CD4-positive, alpha-beta memory T cell (primary cell): ENCODE measurements at regions not wholly inside any gene's neighbourhood (a gene's known extent, or its start where the extent isn't known, plus 50 kb on each side); places are given as distances from the start of the nearest gene placed in this dataset.

Source experiments
- CTCF ChIA-PET: fragments of 350-600 bp; sonication (Branson Sonifier 250); formaldehyde crosslinking; loops from one replicate; lab custom pipeline; 2021; ENCODE audit warnings: inconsistent platforms; ENCODE audit not compliant: partially characterized antibody; lab: Charles Lee
- POLR2A ChIA-PET: fragments of 350-600 bp; sonication (Branson Sonifier 250); formaldehyde crosslinking; loops from one replicate; lab custom pipeline; 2021; ENCODE audit not compliant: partially characterized antibody; lab: Charles Lee
- DNase-seq, 5 donors: peaks; one replicate each; pipeline versions ENCODE4 v3.0.0 to v3.0.0-alpha.2; 2020 to 2022; ENCODE audit warnings: mixed read lengths in 1 of 5
- H3K27ac ChIP-seq: one replicate; pipeline ENCODE4 v1.7.0; 2013; ENCODE audit warnings: low read depth, low read length
- H3K27me3 ChIP-seq: 2 replicates; pipeline ENCODE4 v1.7.0; 2013; ENCODE audit warnings: mild to moderate bottlenecking, low read length, moderate library complexity; ENCODE audit not compliant: insufficient read depth
- H3K36me3 ChIP-seq: 2 replicates; pipeline ENCODE4 v1.7.0; 2013; ENCODE audit warnings: mild to moderate bottlenecking, low read length, moderate library complexity; ENCODE audit not compliant: insufficient read depth
- H3K4me1 ChIP-seq: 2 replicates; pipeline ENCODE4 v1.7.0; 2013; ENCODE audit warnings: mild to moderate bottlenecking, low read length, moderate library complexity; ENCODE audit not compliant: insufficient read depth
- H3K4me3 ChIP-seq, 2 donors: one replicate each; pipeline ENCODE4 v1.7.0; 2013; ENCODE audit warnings: low read length in 2 of 2, mild to moderate bottlenecking in 1 of 2
- H3K9me3 ChIP-seq, 2 donors: one replicate each; pipeline ENCODE4 v1.7.0; 2013; ENCODE audit warnings: low read length in 2 of 2, control low read depth in 1 of 2; ENCODE audit not compliant: control insufficient read depth in 1 of 2
- H3K27ac Mint-ChIP-seq, 7 donors: one replicate each; pipeline ENCODE4 v1.8.0; 2020 to 2021; ENCODE audit warnings: mixed read lengths in 7 of 7, mild to moderate bottlenecking in 6 of 7, inconsistent platforms in 3 of 7, moderate library complexity in 3 of 7
- H3K27me3 Mint-ChIP-seq, 2 donors: one replicate each; pipeline ENCODE4 v1.8.0; 2020 to 2021; ENCODE audit warnings: mixed read lengths in 2 of 2
- H3K36me3 Mint-ChIP-seq, 2 donors: one replicate each; pipeline ENCODE4 v1.8.0; 2020 to 2021; ENCODE audit warnings: mixed read lengths in 2 of 2, inconsistent platforms in 1 of 2, mild to moderate bottlenecking in 1 of 2
- H3K4me1 Mint-ChIP-seq, 4 donors: one replicate each; pipeline ENCODE4 v1.8.0; 2020 to 2021; ENCODE audit warnings: mixed read lengths in 4 of 4, mild to moderate bottlenecking in 1 of 4
- H3K4me3 Mint-ChIP-seq, 8 donors: one replicate each; pipeline ENCODE4 v1.8.0; 2020 to 2021; ENCODE audit warnings: mixed read lengths in 8 of 8, mild to moderate bottlenecking in 7 of 8, moderate library complexity in 6 of 8, inconsistent platforms in 3 of 8
- H3K9me3 Mint-ChIP-seq, 8 donors: one replicate each; pipeline ENCODE4 v1.8.0; 2020 to 2021; ENCODE audit warnings: mixed read lengths in 8 of 8, mild to moderate bottlenecking in 5 of 8, inconsistent platforms in 3 of 8, moderate library complexity in 1 of 8
- intact Hi-C: fragments of 100-400 bp; cut with micrococcal nuclease; formaldehyde crosslinking; loops from one replicate; pipeline ENCODE4 v1.15.1; 2023

- H3K9me3 Mint-ChIP-seq: peaks cover 0 to 26% (median 12%) of the 10 kb centered on the region in 8 donors
- H3K27ac Mint-ChIP-seq: no peak overlapping the region
- H3K4me3 ChIP-seq: no peak overlapping the region
- ChIA-PET POLR2A (no interaction called here), CTCF (no interaction called here)
- peaks cover 0 to 6% of the 10 kb centered on the region in 2 donors for H3K9me3 ChIP-seq
- H3K27me3 Mint-ChIP-seq: no peaks in the 10 kb centered on the region
- no peaks in the 10 kb centered on the region for H3K27me3 ChIP-seq
- no peak for DNase-seq
- intact Hi-C loops: no loop called here
- no peak overlapping the region for H3K27ac ChIP-seq
- H3K4me1 ChIP-seq: no peaks in the 10 kb centered on the region
- H3K36me3 ChIP-seq: no peaks in the 10 kb centered on the region
- no peaks in the 10 kb centered on the region for H3K4me1 Mint-ChIP-seq
- no peak overlapping the region for H3K4me3 Mint-ChIP-seq
- H3K36me3 Mint-ChIP-seq: no peaks in the 10 kb centered on the region
Observed at GRCh38 chr5:26237489-26237888, 800.9 kb downstream of the CDH9 start.

- Histone ChIP-seq H3K4me3 (no peak overlapping the region), H3K9me3 (peaks cover 0 to 6% of the 10 kb centered on the region in 2 donors), H3K27ac (no peak overlapping the region), H3K4me1 (no peaks in the 10 kb centered on the region), H3K36me3 (no peaks in the 10 kb centered on the region), H3K27me3 (no peaks in the 10 kb centered on the region)
- ChIA-PET POLR2A (no interaction called here), CTCF (no interaction called here)
- DNase-seq: no peak
- intact Hi-C loops: no loop called here
- Mint-ChIP-seq H3K4me1 (no peaks in the 10 kb centered on the region), H3K4me3 (no peak overlapping the region), H3K9me3 (peaks cover 0 to 30% (median 13%) of the 10 kb centered on the region in 8 donors), H3K27me3 (no peaks in the 10 kb centered on the region), H3K27ac (no peak overlapping the region), H3K36me3 (no peaks in the 10 kb centered on the region)
Observed at GRCh38 chr5:26236936-26237335, 801.5 kb downstream of the CDH9 start.

GRCh38 chr5:26232706-26233105 is 805.7 kb downstream of the CDH9 start:
- DNase-seq: no peak
- no peak overlapping the region for H3K27ac ChIP-seq
- intact Hi-C loops: no loop called here
- peaks cover 2 to 37% (median 20%) of the 10 kb centered on the region in 8 donors for H3K9me3 Mint-ChIP-seq
- H3K4me1 Mint-ChIP-seq: no peaks in the 10 kb centered on the region
- POLR2A ChIA-PET: no interaction called here
- no peak overlapping the region for H3K4me3 Mint-ChIP-seq
- H3K36me3 Mint-ChIP-seq: no peaks in the 10 kb centered on the region
- H3K27me3 ChIP-seq: no peaks in the 10 kb centered on the region
- CTCF ChIA-PET: no interaction called here
- H3K4me3 ChIP-seq: no peak overlapping the region
- no peaks in the 10 kb centered on the region for H3K36me3 ChIP-seq
- peaks cover 0 to 6% of the 10 kb centered on the region in 2 donors for H3K9me3 ChIP-seq
- H3K27ac Mint-ChIP-seq: no peak overlapping the region
- H3K27me3 Mint-ChIP-seq: no peaks in the 10 kb centered on the region
- no peaks in the 10 kb centered on the region for H3K4me1 ChIP-seq

GRCh38 chr5:26231316-26231715 is 807.1 kb downstream of the CDH9 start:
- no peaks in the 10 kb centered on the region for H3K36me3 ChIP-seq
- no peak overlapping the region for H3K27ac ChIP-seq
- no peaks in the 10 kb centered on the region for H3K27me3 Mint-ChIP-seq
- no peak for DNase-seq
- no peaks in the 10 kb centered on the region for H3K9me3 ChIP-seq
- H3K27ac Mint-ChIP-seq: no peak overlapping the region
- H3K4me3 ChIP-seq: no peak overlapping the region
- no peaks in the 10 kb centered on the region for H3K27me3 ChIP-seq
- H3K36me3 Mint-ChIP-seq: peaks cover 0 to 2% of the 10 kb centered on the region in 2 donors
- peaks cover 2 to 36% (median 24%) of the 10 kb centered on the region in 8 donors for H3K9me3 Mint-ChIP-seq
- H3K4me1 ChIP-seq: no peaks in the 10 kb centered on the region
- CTCF ChIA-PET: no interaction called here
- peaks cover 0 to 3% (median 0%) of the 10 kb centered on the region in 4 donors for H3K4me1 Mint-ChIP-seq
- POLR2A ChIA-PET: no interaction called here
- H3K4me3 Mint-ChIP-seq: no peak overlapping the region
- intact Hi-C loops: no loop called here

GRCh38 chr5:26229848-26230247 is 808.5 kb downstream of the CDH9 start:
- no peak overlapping the region for H3K27ac Mint-ChIP-seq
- Histone ChIP-seq H3K27me3 (no peaks in the 10 kb centered on the region), H3K27ac (no peak overlapping the region), H3K9me3 (no peaks in the 10 kb centered on the region), H3K36me3 (no peaks in the 10 kb centered on the region), H3K4me3 (no peak overlapping the region), H3K4me1 (no peaks in the 10 kb centered on the region)
- no peaks in the 10 kb centered on the region for H3K27me3 Mint-ChIP-seq
- ChIA-PET CTCF (no interaction called here), POLR2A (no interaction called here)
- peaks cover 0 to 2% of the 10 kb centered on the region in 2 donors for H3K36me3 Mint-ChIP-seq
- peaks cover 2 to 46% (median 34%) of the 10 kb centered on the region in 8 donors for H3K9me3 Mint-ChIP-seq
- intact Hi-C loops: no loop called here
- peaks cover 0 to 4% (median 0%) of the 10 kb centered on the region in 4 donors for H3K4me1 Mint-ChIP-seq
- no peak overlapping the region for H3K4me3 Mint-ChIP-seq
- no peak for DNase-seq

GRCh38 chr5:26227245-26227644 is 811.1 kb downstream of the CDH9 start:
- CTCF ChIA-PET: no interaction called here
- no peaks in the 10 kb centered on the region for H3K27me3 ChIP-seq
- no peaks in the 10 kb centered on the region for H3K27me3 Mint-ChIP-seq
- intact Hi-C loops: no loop called here
- peaks cover 0 to 2% of the 10 kb centered on the region in 2 donors for H3K36me3 Mint-ChIP-seq
- H3K9me3 Mint-ChIP-seq: peaks cover 0 to 54% (median 37%) of the 10 kb centered on the region in 8 donors
- no peaks in the 10 kb centered on the region for H3K4me1 ChIP-seq
- DNase-seq: no peak
- H3K4me3 Mint-ChIP-seq: no peak overlapping the region
- H3K4me3 ChIP-seq: no peak overlapping the region
- POLR2A ChIA-PET: no interaction called here
- no peak overlapping the region for H3K27ac ChIP-seq
- H3K27ac Mint-ChIP-seq: no peak overlapping the region
- no peaks in the 10 kb centered on the region for H3K36me3 ChIP-seq
- peaks cover 0 to 4% (median 0%) of the 10 kb centered on the region in 4 donors for H3K4me1 Mint-ChIP-seq
- no peaks in the 10 kb centered on the region for H3K9me3 ChIP-seq

- ChIA-PET POLR2A (no interaction called here), CTCF (no interaction called here)
- Histone ChIP-seq H3K4me3 (no peak overlapping the region), H3K27ac (no peak overlapping the region), H3K36me3 (no peaks in the 10 kb centered on the region), H3K27me3 (no peaks in the 10 kb centered on the region), H3K9me3 (no peaks in the 10 kb centered on the region), H3K4me1 (no peaks in the 10 kb centered on the region)
- intact Hi-C loops: no loop called here
- Mint-ChIP-seq H3K36me3 (no peaks in the 10 kb centered on the region), H3K4me3 (no peak overlapping the region), H3K4me1 (no peaks in the 10 kb centered on the region), H3K9me3 (peaks cover 0 to 16% (median 9%) of the 10 kb centered on the region in 8 donors), H3K27me3 (no peaks in the 10 kb centered on the region), H3K27ac (no peak overlapping the region)
- DNase-seq: no peak
Observed at GRCh38 chr5:26205121-26205520, 833.3 kb downstream of the CDH9 start.

- Mint-ChIP-seq H3K36me3 (no peaks in the 10 kb centered on the region), H3K4me3 (no peak overlapping the region), H3K4me1 (no peaks in the 10 kb centered on the region), H3K27me3 (no peaks in the 10 kb centered on the region), H3K27ac (no peak overlapping the region), H3K9me3 (peaks cover 0 to 22% (median 7%) of the 10 kb centered on the region in 8 donors)
- no peak for DNase-seq
- Histone ChIP-seq H3K4me3 (no peak overlapping the region), H3K36me3 (no peaks in the 10 kb centered on the region), H3K27me3 (no peaks in the 10 kb centered on the region), H3K27ac (no peak overlapping the region), H3K9me3 (no peaks in the 10 kb centered on the region), H3K4me1 (no peaks in the 10 kb centered on the region)
- ChIA-PET POLR2A (no interaction called here), CTCF (no interaction called here)
- intact Hi-C loops: no loop called here
Observed at GRCh38 chr5:26193626-26194025, 844.8 kb downstream of the CDH9 start.
